Karpas-422 (cell line): ENCODE measurements at regions not wholly inside any gene's neighbourhood (a gene's known extent, or its start where the extent isn't known, plus 50 kb on each side); places are given as distances from the start of the nearest gene placed in this dataset.

Source experiments
- DNase-seq: peaks from one replicate; pipeline ENCODE4 v3.0.0-alpha.2; 2015
- H2AFZ ChIP-seq: fragments of 200-600 bp; sonication (generic); 2 replicates; pipeline ENCODE4 v1.6.1; 2014; ENCODE audit warnings: antibody characterized with exemption, low read length, mixed read lengths
- H3K27ac ChIP-seq: fragments of 200-600 bp; sonication (generic); 2 replicates; pipeline ENCODE4 v1.5.1; 2014; ENCODE audit warnings: mild to moderate bottlenecking, low read length, moderate library complexity
- H3K27me3 ChIP-seq: fragments of 200-600 bp; sonication (generic); 2 replicates; pipeline ENCODE4 v1.6.1; 2014; ENCODE audit warnings: low read length, mixed read lengths
- H3K36me3 ChIP-seq: fragments of 200-600 bp; sonication (generic); 2 replicates; pipeline ENCODE4 v1.6.1; 2014; ENCODE audit warnings: low read length, mixed read lengths; ENCODE audit not compliant: insufficient read depth
- H3K4me1 ChIP-seq: fragments of 200-600 bp; sonication (generic); 2 replicates; pipeline ENCODE4 v1.6.1; 2014; ENCODE audit warnings: mild to moderate bottlenecking, low read length, mixed read lengths
- H3K4me2 ChIP-seq: fragments of 200-600 bp; sonication (generic); 2 replicates; pipeline ENCODE4 v1.6.1; 2014; ENCODE audit warnings: low read length, low read depth, mild to moderate bottlenecking; ENCODE audit not compliant: poor library complexity, severe bottlenecking
- H3K4me3 ChIP-seq: fragments of 200-600 bp; sonication (generic); 2 replicates; pipeline ENCODE4 v1.5.1; 2014; ENCODE audit warnings: mild to moderate bottlenecking, antibody characterized with exemption, low read length, mixed read lengths
- H3K79me2 ChIP-seq: fragments of 200-600 bp; sonication (generic); 2 replicates; pipeline ENCODE4 v1.6.1; 2014; ENCODE audit warnings: mild to moderate bottlenecking, low read length, mixed read lengths
- H3K9ac ChIP-seq: fragments of 200-600 bp; sonication (generic); 2 replicates; pipeline ENCODE4 v1.6.0; 2014; ENCODE audit warnings: low read length
- H3K9me2 ChIP-seq: fragments of 200-600 bp; sonication (generic), shearing (Covaris generic); replicated peaks from 2 replicates; pipeline ENCODE4 v1.6.0; 2014; ENCODE audit warnings: mild to moderate bottlenecking, low read length, moderate library complexity; ENCODE audit not compliant: insufficient read depth
- H3K9me3 ChIP-seq: fragments of 300-700, 200-600 bp; sonication (generic); 2 replicates; pipeline ENCODE4 v1.6.1; 2014; ENCODE audit warnings: low read length, mixed read lengths
- H4K20me1 ChIP-seq: fragments of 200-600 bp; sonication (generic); 2 replicates; pipeline ENCODE4 v1.6.1; 2014; ENCODE audit warnings: mild to moderate bottlenecking, antibody characterized with exemption, low read length, low read depth; ENCODE audit not compliant: insufficient read depth

- no peak for DNase-seq
- no peak overlapping the region for H3K4me2 ChIP-seq
- H3K4me1 ChIP-seq, result no peaks in the 10 kb centered on the region
- H3K36me3 ChIP-seq, result no peaks in the 10 kb centered on the region
- H2AFZ ChIP-seq, result no peak overlapping the region
- H3K27ac ChIP-seq, result no peak overlapping the region
- no peaks in the 10 kb centered on the region for H3K79me2 ChIP-seq
- H3K9me3 ChIP-seq, result no peaks in the 10 kb centered on the region
- no peaks in the 10 kb centered on the region for H3K9me2 ChIP-seq
- H3K9ac ChIP-seq, result no peak overlapping the region
- no peaks in the 10 kb centered on the region for H4K20me1 ChIP-seq
- no peak overlapping the region for H3K4me3 ChIP-seq
- no peaks in the 10 kb centered on the region for H3K27me3 ChIP-seq
Observed at GRCh38 chrX:37904833-37905232, 57.5 kb upstream of the DYNLT3 start.

GRCh38 chrX:37905436-37906147 is 58.2 kb upstream of the DYNLT3 start:
- DNase-seq, result no peak
- H3K27me3 ChIP-seq, result no peaks in the 10 kb centered on the region
- no peaks in the 10 kb centered on the region for H3K9me3 ChIP-seq
- H3K79me2 ChIP-seq, result no peaks in the 10 kb centered on the region
- no peaks in the 10 kb centered on the region for H3K36me3 ChIP-seq
- H2AFZ ChIP-seq, result no peak overlapping the region
- no peak overlapping the region for H3K27ac ChIP-seq
- H3K4me1 ChIP-seq, result no peaks in the 10 kb centered on the region
- no peak overlapping the region for H3K4me3 ChIP-seq
- no peak overlapping the region for H3K9ac ChIP-seq
- H3K9me2 ChIP-seq, result no peaks in the 10 kb centered on the region
- H4K20me1 ChIP-seq, result no peaks in the 10 kb centered on the region
- H3K4me2 ChIP-seq, result no peak overlapping the region

DNA sequence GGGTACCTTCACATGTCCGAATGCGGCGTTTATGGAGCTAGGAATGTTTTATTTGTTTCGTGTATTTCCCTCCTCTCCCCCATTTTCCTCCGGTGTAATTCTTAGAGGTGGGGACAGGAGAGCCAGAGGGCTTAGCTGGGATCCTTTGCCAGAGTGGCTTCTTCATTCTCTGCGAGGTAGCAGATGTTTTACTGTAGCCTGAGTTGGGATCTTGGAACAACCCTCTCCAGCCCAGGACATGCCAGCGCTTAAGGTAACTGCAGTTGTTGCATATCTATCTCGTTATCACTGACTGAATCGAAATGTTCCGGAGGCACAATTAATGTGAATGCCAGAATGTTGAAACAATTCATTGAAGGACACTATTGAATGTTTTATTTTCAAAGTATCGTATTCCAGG is 59.0 kb upstream of the DYNLT3 start:
- no peaks in the 10 kb centered on the region for H3K36me3 ChIP-seq
- H2AFZ ChIP-seq, result no peak overlapping the region
- no peaks in the 10 kb centered on the region for H3K27me3 ChIP-seq
- DNase-seq, result no peak
- H3K9me3 ChIP-seq, result no peaks in the 10 kb centered on the region
- H3K4me1 ChIP-seq, result no peaks in the 10 kb centered on the region
- no peaks in the 10 kb centered on the region for H4K20me1 ChIP-seq
- no peak overlapping the region for H3K4me2 ChIP-seq
- H3K27ac ChIP-seq, result no peak overlapping the region
- H3K4me3 ChIP-seq, result no peak overlapping the region
- H3K9ac ChIP-seq, result no peak overlapping the region
- no peaks in the 10 kb centered on the region for H3K79me2 ChIP-seq
- no peaks in the 10 kb centered on the region for H3K9me2 ChIP-seq

GRCh38 chrX:37910186-37910585 is 62.8 kb upstream of the DYNLT3 start:
- Histone ChIP-seq H3K27ac (no peak overlapping the region), H3K27me3 (no peaks in the 10 kb centered on the region), H3K4me1 (no peaks in the 10 kb centered on the region), H3K9me2 (no peaks in the 10 kb centered on the region), H2AFZ (no peak overlapping the region), H3K4me3 (no peak overlapping the region), H3K79me2 (no peaks in the 10 kb centered on the region), H4K20me1 (no peaks in the 10 kb centered on the region), H3K36me3 (no peaks in the 10 kb centered on the region), H3K4me2 (no peak overlapping the region), H3K9ac (no peak overlapping the region), H3K9me3 (no peaks in the 10 kb centered on the region)
- no peak for DNase-seq

GRCh38 chrX:37912304-37912703 is 64.9 kb upstream of the DYNLT3 start:
- H4K20me1 ChIP-seq, result no peaks in the 10 kb centered on the region
- DNase-seq, result no peak
- no peaks in the 10 kb centered on the region for H3K36me3 ChIP-seq
- no peaks in the 10 kb centered on the region for H3K9me2 ChIP-seq
- H2AFZ ChIP-seq, result no peak overlapping the region
- no peaks in the 10 kb centered on the region for H3K27me3 ChIP-seq
- no peak overlapping the region for H3K9ac ChIP-seq
- H3K4me2 ChIP-seq, result no peak overlapping the region
- H3K4me1 ChIP-seq, result no peaks in the 10 kb centered on the region
- no peak overlapping the region for H3K4me3 ChIP-seq
- H3K79me2 ChIP-seq, result no peaks in the 10 kb centered on the region
- no peaks in the 10 kb centered on the region for H3K9me3 ChIP-seq
- no peak overlapping the region for H3K27ac ChIP-seq

DNA sequence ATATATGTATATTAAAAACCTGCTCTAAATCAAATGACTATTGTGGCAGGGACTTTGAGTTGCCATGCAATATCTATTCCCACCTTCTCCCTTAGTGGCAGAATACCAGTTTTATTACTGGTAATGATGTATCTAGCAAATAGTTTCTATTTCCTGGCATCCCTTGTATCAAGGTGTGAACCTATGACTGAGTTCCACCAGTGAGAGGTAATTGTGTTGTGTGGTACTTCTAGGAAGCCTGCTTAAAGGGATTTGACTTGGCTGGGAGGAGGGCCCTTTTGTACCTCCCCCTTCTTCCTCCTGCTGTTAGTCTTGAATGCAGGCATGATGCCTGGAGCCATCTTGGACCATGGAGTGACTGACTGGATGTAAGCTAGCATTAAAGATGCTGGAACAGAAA is 65.4 kb upstream of the DYNLT3 start:
- Histone ChIP-seq H3K4me3 (no peak overlapping the region), H3K9me3 (no peaks in the 10 kb centered on the region), H3K9me2 (no peaks in the 10 kb centered on the region), H3K27ac (no peak overlapping the region), H2AFZ (no peak overlapping the region), H3K27me3 (no peaks in the 10 kb centered on the region), H3K79me2 (no peaks in the 10 kb centered on the region), H3K36me3 (no peaks in the 10 kb centered on the region), H3K4me2 (no peak overlapping the region), H3K4me1 (no peaks in the 10 kb centered on the region), H4K20me1 (no peaks in the 10 kb centered on the region), H3K9ac (no peak overlapping the region)
- no peak for DNase-seq

GRCh38 chrX:37918168-37918567 is 70.8 kb upstream of the DYNLT3 start:
- H3K9me2 ChIP-seq, result no peaks in the 10 kb centered on the region
- H3K27ac ChIP-seq, result no peak overlapping the region
- no peak for DNase-seq
- H3K9ac ChIP-seq, result no peak overlapping the region
- H3K4me1 ChIP-seq, result no peaks in the 10 kb centered on the region
- H3K36me3 ChIP-seq, result no peaks in the 10 kb centered on the region
- H3K4me2 ChIP-seq, result no peak overlapping the region
- no peaks in the 10 kb centered on the region for H3K9me3 ChIP-seq
- no peaks in the 10 kb centered on the region for H3K27me3 ChIP-seq
- no peak overlapping the region for H2AFZ ChIP-seq
- H4K20me1 ChIP-seq, result no peaks in the 10 kb centered on the region
- no peak overlapping the region for H3K4me3 ChIP-seq
- H3K79me2 ChIP-seq, result no peaks in the 10 kb centered on the region

DNA sequence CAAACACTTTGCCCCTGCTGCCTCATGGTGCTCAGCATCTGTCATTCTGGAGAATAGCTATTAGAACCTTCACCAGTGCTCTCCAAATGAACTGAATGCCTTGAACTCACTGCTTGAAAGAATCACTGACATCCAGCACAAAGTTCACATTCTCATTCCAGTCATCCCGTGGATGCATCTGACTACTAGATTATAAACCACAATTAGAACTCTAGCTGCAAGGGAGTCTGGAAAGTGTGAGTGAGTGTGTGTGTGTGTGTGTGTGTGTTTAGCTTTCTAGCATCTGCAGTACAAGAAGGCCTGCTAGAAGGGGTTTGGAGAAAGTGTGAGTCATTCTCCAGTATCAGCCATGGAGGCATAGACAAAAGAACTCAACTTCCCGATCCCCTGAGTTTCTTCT is 71.3 kb upstream of the DYNLT3 start:
- H3K27me3 ChIP-seq, result no peaks in the 10 kb centered on the region
- H3K4me2 ChIP-seq, result no peak overlapping the region
- H3K4me1 ChIP-seq, result no peaks in the 10 kb centered on the region
- H2AFZ ChIP-seq, result no peak overlapping the region
- H3K9me2 ChIP-seq, result no peaks in the 10 kb centered on the region
- no peak overlapping the region for H3K9ac ChIP-seq
- H3K36me3 ChIP-seq, result no peaks in the 10 kb centered on the region
- DNase-seq, result no peak
- no peaks in the 10 kb centered on the region for H4K20me1 ChIP-seq
- no peaks in the 10 kb centered on the region for H3K9me3 ChIP-seq
- no peak overlapping the region for H3K4me3 ChIP-seq
- no peak overlapping the region for H3K27ac ChIP-seq
- no peaks in the 10 kb centered on the region for H3K79me2 ChIP-seq

- no peak for DNase-seq
- no peak overlapping the region for H3K4me2 ChIP-seq
- H3K4me1 ChIP-seq, result no peaks in the 10 kb centered on the region
- no peaks in the 10 kb centered on the region for H3K9me3 ChIP-seq
- H3K79me2 ChIP-seq, result no peaks in the 10 kb centered on the region
- H3K4me3 ChIP-seq, result no peak overlapping the region
- H2AFZ ChIP-seq, result no peak overlapping the region
- H4K20me1 ChIP-seq, result no peaks in the 10 kb centered on the region
- H3K9me2 ChIP-seq, result no peaks in the 10 kb centered on the region
- no peak overlapping the region for H3K27ac ChIP-seq
- no peaks in the 10 kb centered on the region for H3K27me3 ChIP-seq
- no peaks in the 10 kb centered on the region for H3K36me3 ChIP-seq
- no peak overlapping the region for H3K9ac ChIP-seq
Observed at GRCh38 chrX:37921758-37922157, 74.4 kb upstream of the DYNLT3 start.
